PC-3 (cell line): ENCODE measurements at regions not wholly inside any gene's neighbourhood (a gene's known extent, or its start where the extent isn't known, plus 50 kb on each side); places are given as distances from the start of the nearest gene placed in this dataset.

ENCODE experiments used
- ATAC-seq: fragments of 200-7000 bp; cut with Tn5 transposase; 2 replicates; pipeline ENCODE4 v1.9.1; 2020; ENCODE audit warnings: mild to moderate bottlenecking, moderate library complexity
- BruUV-seq: library from RNA; stranded (reverse); fragments of 400-500 nt; replicated peaks from 2 replicates; lab custom pipeline; 2021; lab: Mats Ljungman, UMichigan
- CTCF ChIA-PET: fragments of 300-600 bp; sonication (Branson Sonifier 250); formaldehyde crosslinking; loops from one replicate; lab custom pipeline; 2022; ENCODE audit warnings: antibody characterized with exemption; lab: Charles Lee
- POLR2A ChIA-PET: fragments of 300-600 bp; sonication (Branson Sonifier 250); formaldehyde crosslinking; loops from one replicate; lab custom pipeline; 2022; ENCODE audit warnings: antibody characterized with exemption; ENCODE audit not compliant: unreplicated experiment; lab: Charles Lee
- DNase-seq: peaks from one replicate; pipeline ENCODE4 v3.0.0-alpha.2; 2015
- H2AFZ ChIP-seq: fragments of 300-600 bp; sonication (generic); 2 replicates; pipeline ENCODE4 v1.6.0; 2016; ENCODE audit warnings: antibody characterized with exemption, low read length
- H3F3A ChIP-seq: fragments of 300-600 bp; sonication (generic); one replicate; pipeline ENCODE4 v1.6.0; 2017; ENCODE audit warnings: antibody characterized with exemption, low read length, control low read depth, mild to moderate bottlenecking; ENCODE audit not compliant: unreplicated experiment
- H3K27ac ChIP-seq: fragments of 300-600 bp; sonication (generic); 2 replicates; pipeline ENCODE4 v1.5.1; 2016; ENCODE audit warnings: mild to moderate bottlenecking, low read length
- H3K27me3 ChIP-seq: fragments of 300-600 bp; sonication (generic); 2 replicates; pipeline ENCODE4 v1.6.1; 2016; ENCODE audit warnings: low read length, mixed read lengths
- H3K36me3 ChIP-seq: fragments of 300-600 bp; sonication (generic); 2 replicates; pipeline ENCODE4 v1.6.1; 2016; ENCODE audit warnings: low read depth, mixed run types, low read length, mixed read lengths
- H3K4me1 ChIP-seq: fragments of 300-600 bp; sonication (generic); 2 replicates; pipeline ENCODE4 v1.5.1; 2016; ENCODE audit warnings: low read length; ENCODE audit not compliant: insufficient read depth
- H3K4me2 ChIP-seq: fragments of 300-600 bp; sonication (generic); 2 replicates; pipeline ENCODE4 v1.6.0; 2016; ENCODE audit warnings: low read length
- H3K4me3 ChIP-seq: fragments of 300-600 bp; sonication (generic); 2 replicates; pipeline ENCODE4 v1.5.1; 2016; ENCODE audit warnings: mild to moderate bottlenecking, low read length, mixed read lengths
- H3K79me2 ChIP-seq: fragments of 300-600 bp; sonication (generic); 2 replicates; pipeline ENCODE4 v1.6.1; 2017; ENCODE audit warnings: low read length, mixed read lengths
- H3K9ac ChIP-seq: fragments of 300-600 bp; sonication (generic); 2 replicates; pipeline ENCODE4 v1.6.0; 2016; ENCODE audit warnings: mild to moderate bottlenecking, low read length
- H3K9me2 ChIP-seq: fragments of 300-600 bp; sonication (generic); replicated peaks from 2 replicates; pipeline ENCODE4 v1.6.1; 2016; ENCODE audit warnings: mixed run types, low read length, mixed read lengths
- H3K9me3 ChIP-seq: fragments of 300-600 bp; sonication (generic); 2 replicates; pipeline ENCODE4 v1.6.1; 2016; ENCODE audit warnings: low read length, mixed read lengths
- H4K20me1 ChIP-seq: fragments of 300-600 bp; sonication (generic); 2 replicates; pipeline ENCODE4 v1.6.1; 2016; ENCODE audit warnings: low read length, mixed read lengths
- CTCF ChIP-seq: fragments of 300-600 bp; sonication (generic); conservative IDR thresholded peaks from 2 replicates; pipeline ENCODE4 v1.5.1; 2017; ENCODE audit warnings: antibody characterized with exemption, low read depth, mild to moderate bottlenecking, low read length
- EZH2 ChIP-seq: fragments of 300-600 bp; sonication (generic); IDR thresholded peaks from one replicate; pipeline ENCODE4 v1.6.1; 2017; ENCODE audit warnings: antibody characterized with exemption, mild to moderate bottlenecking, low read length; ENCODE audit not compliant: unreplicated experiment
- EZH2phosphoT487 ChIP-seq: fragments of 300-600 bp; sonication (generic); IDR thresholded peaks from 2 replicates; pipeline ENCODE4 v1.6.1; 2018; ENCODE audit warnings: mild to moderate bottlenecking, antibody characterized with exemption, low read length, borderline replicate concordance
- intact Hi-C: fragments of 100-400 bp; cut with micrococcal nuclease; formaldehyde crosslinking; loops from 2 replicates; pipeline ENCODE4 v1.9.0; 2023

GRCh38 chr6:90413396-90413795 is 116.8 kb upstream of the BACH2 start:
- ATAC-seq: no peak
- Histone ChIP-seq H3K27ac (no peak overlapping the region), H3K27me3 (no peaks in the 10 kb centered on the region), H3K9ac (no peak overlapping the region), H4K20me1 (no peaks in the 10 kb centered on the region), H3K9me2 (no peaks in the 10 kb centered on the region), H3K4me2 (no peak overlapping the region), H3K4me1 (peaks cover 25% of the 10 kb centered on the region), H3K79me2 (no peaks in the 10 kb centered on the region), H3K9me3 (no peaks in the 10 kb centered on the region), H3K36me3 (no peaks in the 10 kb centered on the region), H3F3A (no peaks in the 10 kb centered on the region), H3K4me3 (no peak overlapping the region), H2AFZ (no peak overlapping the region)
- no peak for TF ChIP-seq EZH2
- no peak for TF ChIP-seq CTCF
- TF ChIP-seq EZH2phosphoT487: no peak
- no peak for DNase-seq
- no TSS peak for BruUV-seq
- ChIA-PET CTCF (no interaction called here), POLR2A (no interaction called here)
- intact Hi-C loops: no loop called here

- Histone ChIP-seq H4K20me1 (no peaks in the 10 kb centered on the region), H2AFZ (no peak overlapping the region), H3K4me1 (peaks cover 25% of the 10 kb centered on the region), H3K36me3 (no peaks in the 10 kb centered on the region), H3K79me2 (no peaks in the 10 kb centered on the region), H3K9ac (peak overlapping the region; percentile 48), H3K27me3 (no peaks in the 10 kb centered on the region), H3K9me3 (no peaks in the 10 kb centered on the region), H3K4me2 (0 out of 2 replicates have a peak overlapping the region, but pooled peaks have one; percentile 26), H3K4me3 (no peak overlapping the region), H3K27ac (peak overlapping the region; percentile 89), H3K9me2 (no peaks in the 10 kb centered on the region), H3F3A (no peaks in the 10 kb centered on the region)
- TF ChIP-seq EZH2phosphoT487 (no peak), EZH2 (no peak), CTCF (no peak)
- no TSS peak for BruUV-seq
- ChIA-PET CTCF (no interaction called here), POLR2A (no interaction called here)
- no peak for ATAC-seq
- no peak for DNase-seq
- intact Hi-C loops: no loop called here
Observed at GRCh38 chr6:90412538-90413369, 116.1 kb upstream of the BACH2 start.

DNA sequence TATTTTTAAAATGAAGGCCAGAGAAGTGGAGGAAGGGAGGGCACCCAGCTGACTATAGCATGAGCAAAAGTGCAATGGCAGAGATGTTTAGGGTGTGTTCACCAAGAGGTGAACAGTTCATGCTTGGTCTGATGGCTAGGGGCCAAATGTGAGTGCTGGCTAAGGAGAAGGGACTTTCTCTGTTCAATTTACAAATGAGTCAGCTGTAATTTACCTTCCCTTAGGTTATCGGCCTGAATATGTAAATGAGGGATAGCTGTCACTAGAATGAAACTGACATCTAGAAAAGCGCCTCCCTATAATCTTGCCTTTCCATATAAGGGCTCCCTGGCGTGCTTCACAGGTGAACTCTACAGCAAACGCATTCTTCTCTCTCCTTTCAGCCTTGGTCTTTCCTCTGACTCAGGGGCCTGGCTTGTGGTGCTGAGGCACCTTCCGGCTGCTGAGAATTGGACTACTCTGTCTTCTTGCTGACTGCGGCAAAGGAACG is 114.7 kb upstream of the BACH2 start:
- BruUV-seq: no TSS peak
- ChIA-PET POLR2A (interaction anchor here (0.7 kb wide), 2 partner anchors 62 to 729 kb away, joined by 3 read pairs; no protein-coding TSS in a partner anchor), CTCF (interaction anchor here (0.6 kb wide), 1 partner anchor 117 kb away, joined by 3 read pairs; no protein-coding TSS in a partner anchor)
- H3K4me1 ChIP-seq: peaks cover 35% of the 10 kb centered on the region
- peak; percentile 97 for ATAC-seq
- no peak for TF ChIP-seq EZH2phosphoT487
- H4K20me1 ChIP-seq: no peaks in the 10 kb centered on the region
- peak overlapping the region; percentile 49 for H3K9ac ChIP-seq
- no peaks in the 10 kb centered on the region for H3K9me3 ChIP-seq
- peak overlapping the region; percentile 57 for H3K4me2 ChIP-seq
- DNase-seq: peak; percentile 93
- H3K27ac ChIP-seq: peak overlapping the region; percentile 89
- no peaks in the 10 kb centered on the region for H3K9me2 ChIP-seq
- no peaks in the 10 kb centered on the region for H3K27me3 ChIP-seq
- H3K4me3 ChIP-seq: no peak overlapping the region
- H3K36me3 ChIP-seq: no peaks in the 10 kb centered on the region
- H3F3A ChIP-seq: no peaks in the 10 kb centered on the region
- H3K79me2 ChIP-seq: no peaks in the 10 kb centered on the region
- intact Hi-C loops: no loop called here
- H2AFZ ChIP-seq: peak overlapping the region; percentile 3; the same call in 1 of the 2 replicates
